ENCODE measurements at regions not wholly inside any gene's neighbourhood (a gene's known extent, or its start where the extent isn't known, plus 50 kb on each side); places are given as distances from the start of the nearest gene placed in this dataset.

- TF ChIP-seq CTCF (IDR thresholded peaks at IDR 0.05; ENCODE audit: borderline replicate concordance, extremely low read depth, low read length, poor library complexity, severe bottlenecking), result peak; percentile 50
- TF ChIP-seq EZH2 (IDR thresholded peaks at IDR 0.05; ENCODE audit: borderline replicate concordance, low read depth, low read length, severe bottlenecking), result no peak
These were observed 131.9 kb upstream of the PCGF5 start for GRCh38 chr10:91088300-91089140.
